IMR-90 (cell line): ENCODE measurements at regions not wholly inside any gene's neighbourhood (a gene's known extent, or its start where the extent isn't known, plus 50 kb on each side); places are given as distances from the start of the nearest gene placed in this dataset.

ENCODE experiments used
- ATAC-seq: fragments of 200-7000 bp; cut with Tn5 transposase; 2 replicates; pipeline ENCODE4 v1.9.1; 2020; ENCODE audit warnings: low read depth, mild to moderate bottlenecking, moderate library complexity
- BruUV-seq: library from RNA; stranded (reverse); fragments of 400-500 nt; replicated peaks from 2 replicates; lab custom pipeline; 2021; lab: Mats Ljungman, UMichigan
- CTCF ChIA-PET: fragments of 300-600 bp; formaldehyde crosslinking; extraction: SDS; loops from one replicate; lab custom pipeline; 2021; ENCODE audit warnings: antibody characterized with exemption; lab: Yijun Ruan, JAX
- POLR2A ChIA-PET: fragments of 300-600 bp; sonication (Branson Sonifier 250); formaldehyde crosslinking; loops from one replicate; lab custom pipeline; 2022; ENCODE audit warnings: antibody characterized with exemption; ENCODE audit not compliant: unreplicated experiment; lab: Charles Lee
- DNase-seq: peaks from one replicate; pipeline ENCODE4 v3.0.0; 2013
- H2AFZ ChIP-seq: replicated peaks from 2 replicates; pipeline ENCODE3; 2013; ENCODE audit warnings: low read length, mild to moderate bottlenecking; ENCODE audit not compliant: poor library complexity
- H2AK5ac ChIP-seq: 2 replicates; pipeline ENCODE4 v1.6.1; 2013; ENCODE audit warnings: low read depth, low read length, inconsistent platforms
- H2AK9ac ChIP-seq: replicated peaks from 2 replicates; pipeline ENCODE3; 2013; ENCODE audit warnings: mild to moderate bottlenecking, low read depth, low read length, moderate library complexity; ENCODE audit not compliant: poor library complexity
- H2BK120ac ChIP-seq: 2 replicates; pipeline ENCODE4 v1.6.1; 2013; ENCODE audit warnings: low read depth, low read length, inconsistent platforms
- H2BK15ac ChIP-seq: 3 replicates; pipeline ENCODE4 v1.6.1; 2013; ENCODE audit warnings: low read depth, low read length, inconsistent platforms
- H2BK20ac ChIP-seq: 2 replicates; pipeline ENCODE4 v1.6.1; 2013; ENCODE audit warnings: low read depth, mild to moderate bottlenecking, inconsistent platforms, low read length, moderate library complexity
- H2BK5ac ChIP-seq: 2 replicates; pipeline ENCODE4 v1.6.1; 2013; ENCODE audit warnings: mild to moderate bottlenecking, low read depth, low read length, inconsistent platforms; ENCODE audit not compliant: poor library complexity, severe bottlenecking
- H3K14ac ChIP-seq: replicated peaks from 2 replicates; pipeline ENCODE4 v1.6.1; 2013; ENCODE audit warnings: low read depth, low read length, inconsistent platforms
- H3K18ac ChIP-seq: 2 replicates; pipeline ENCODE4 v1.6.1; 2013; ENCODE audit warnings: low read depth, low read length, control low read depth
- H3K23ac ChIP-seq: 2 replicates; pipeline ENCODE4 v1.6.1; 2013; ENCODE audit warnings: low read depth, low read length, inconsistent platforms
- H3K27ac ChIP-seq: 2 replicates; pipeline ENCODE4 v1.5.1; 2013; ENCODE audit warnings: mild to moderate bottlenecking, control low read depth, low read length; ENCODE audit not compliant: insufficient read depth
- H3K27me3 ChIP-seq: 2 replicates; pipeline ENCODE4 v1.6.1; 2013; ENCODE audit warnings: low read length; ENCODE audit not compliant: control insufficient read depth, insufficient read depth
- H3K36me3 ChIP-seq: 2 replicates; pipeline ENCODE4 v1.6.1; 2013; ENCODE audit warnings: low read length, mixed read lengths; ENCODE audit not compliant: control insufficient read depth, insufficient read depth
- H3K4ac ChIP-seq: 2 replicates; pipeline ENCODE4 v1.6.1; 2013; ENCODE audit warnings: low read depth, low read length, inconsistent platforms
- H3K4me1 ChIP-seq: 2 replicates; pipeline ENCODE4 v1.6.1; 2013; ENCODE audit warnings: low read length, mixed read lengths; ENCODE audit not compliant: control insufficient read depth, insufficient read depth
- H3K4me2 ChIP-seq: 2 replicates; pipeline ENCODE4 v1.6.1; 2013; ENCODE audit warnings: low read depth, mild to moderate bottlenecking, control low read depth, low read length, moderate library complexity
- H3K4me3 ChIP-seq: 2 replicates; pipeline ENCODE4 v1.5.1; 2013; ENCODE audit warnings: low read depth, mild to moderate bottlenecking, control low read depth, low read length, moderate library complexity; ENCODE audit not compliant: insufficient read depth
- H3K56ac ChIP-seq: 2 replicates; pipeline ENCODE4 v1.6.1; 2013; ENCODE audit warnings: low read length, inconsistent platforms; ENCODE audit not compliant: insufficient read depth; ENCODE audit errors: extremely low read depth
- H3K79me1 ChIP-seq, 2 experiments: 2 replicates each; pipeline ENCODE4 v1.6.1; 2013; ENCODE audit warnings: low read length in 2 of 2, inconsistent platforms in 1 of 2, low read depth in 1 of 2
- H3K9ac ChIP-seq: 2 replicates; pipeline ENCODE4 v1.6.1; 2013; ENCODE audit warnings: low read depth, low read length, control low read depth
- H3K9me1 ChIP-seq: 2 replicates; pipeline ENCODE4 v1.6.1; 2013; ENCODE audit warnings: low read length, inconsistent platforms; ENCODE audit not compliant: insufficient read depth
- H3K9me3 ChIP-seq: 2 replicates; pipeline ENCODE4 v1.6.1; 2013; ENCODE audit warnings: low read length; ENCODE audit not compliant: control insufficient read depth, insufficient read depth
- H4K20me1 ChIP-seq: 2 replicates; pipeline ENCODE4 v1.6.1; 2013; ENCODE audit warnings: low read length, inconsistent platforms; ENCODE audit not compliant: insufficient read depth
- H4K5ac ChIP-seq: 2 replicates; pipeline ENCODE4 v1.6.1; 2013; ENCODE audit warnings: mild to moderate bottlenecking, low read depth, low read length, control low read depth
- H4K8ac ChIP-seq, 2 experiments: 2 replicates each; pipeline ENCODE4 v1.6.1; 2013; ENCODE audit warnings: low read depth in 2 of 2, low read length in 2 of 2, control low read depth in 1 of 2, inconsistent platforms in 1 of 2
- H4K91ac ChIP-seq: 2 replicates; pipeline ENCODE4 v1.6.1; 2013; ENCODE audit warnings: low read depth, low read length, inconsistent platforms; ENCODE audit not compliant: insufficient read depth
- BHLHE40 ChIP-seq: fragments of 150-350 bp; IDR thresholded peaks from 2 replicates; pipeline ENCODE4 v1.6.1; 2016; ENCODE audit warnings: mild to moderate bottlenecking, low read depth, low read length
- CEBPB ChIP-seq: IDR thresholded peaks from 2 replicates; pipeline ENCODE4 v1.6.1; 2012; ENCODE audit warnings: low read depth, low read length, improper control_type of control experiment
- CHD1 ChIP-seq: IDR thresholded peaks from 2 replicates; pipeline ENCODE4 v1.6.1; 2012; ENCODE audit warnings: low read depth, low read length, improper control_type of control experiment
- CTCF ChIP-seq: conservative IDR thresholded peaks from 2 replicates; pipeline ENCODE4 v1.5.1; 2012; ENCODE audit warnings: mild to moderate bottlenecking, low read depth, low read length, improper control_type of control experiment
- ELK1 ChIP-seq: fragments of 150-350 bp; IDR thresholded peaks from 2 replicates; pipeline ENCODE4 v1.6.1; 2016; ENCODE audit warnings: low read depth, mild to moderate bottlenecking, low read length, moderate library complexity, borderline replicate concordance
- FOS ChIP-seq: fragments of 150-350 bp; IDR thresholded peaks from 2 replicates; pipeline ENCODE4 v1.6.1; 2016; ENCODE audit warnings: low read depth, low read length
- MAFK ChIP-seq: IDR thresholded peaks from 2 replicates; pipeline ENCODE4 v1.6.1; 2012; ENCODE audit warnings: low read depth, low read length, improper control_type of control experiment
- MAZ ChIP-seq: IDR thresholded peaks from 2 replicates; pipeline ENCODE4 v1.6.1; 2012; ENCODE audit warnings: low read depth, mild to moderate bottlenecking, low read length, improper control_type of control experiment, moderate library complexity, borderline replicate concordance
- MXI1 ChIP-seq: IDR thresholded peaks from 2 replicates; pipeline ENCODE4 v1.6.1; 2012; ENCODE audit warnings: low read depth, mild to moderate bottlenecking, low read length, moderate library complexity, borderline replicate concordance
- NFE2L2 ChIP-seq: fragments of 150-350 bp; IDR thresholded peaks from 2 replicates; pipeline ENCODE4 v1.6.1; 2016; ENCODE audit warnings: low read depth, mild to moderate bottlenecking, low read length
- POLR2A ChIP-seq: IDR thresholded peaks from 2 replicates; pipeline ENCODE4 v1.6.1; 2012; ENCODE audit warnings: mild to moderate bottlenecking, low read depth, low read length
- RAD21 ChIP-seq: IDR thresholded peaks from 2 replicates; pipeline ENCODE4 v1.6.1; 2012; ENCODE audit warnings: low read length, improper control_type of control experiment
- RCOR1 ChIP-seq: IDR thresholded peaks from 2 replicates; pipeline ENCODE4 v1.6.1; 2012; ENCODE audit warnings: mild to moderate bottlenecking, low read length, improper control_type of control experiment; ENCODE audit not compliant: insufficient replicate concordance
- RFX5 ChIP-seq: IDR thresholded peaks from 2 replicates; pipeline ENCODE4 v1.8.0; 2012; ENCODE audit warnings: low read depth, mild to moderate bottlenecking, low read length, moderate library complexity
- SMC3 ChIP-seq: fragments of 150-350 bp; IDR thresholded peaks from 2 replicates; pipeline ENCODE4 v1.6.1; 2016; ENCODE audit warnings: low read depth, mild to moderate bottlenecking, antibody characterized with exemption, low read length, moderate library complexity
- USF2 ChIP-seq: fragments of 150-350 bp; IDR thresholded peaks from 2 replicates; pipeline ENCODE4 v1.6.1; 2017; ENCODE audit warnings: mild to moderate bottlenecking, antibody characterized with exemption, low read length, low read depth
- WGBS, 2 experiments: methylation state at CpG; one replicate each; pipeline versions ENCODE4 v1.1.5 to v1.1.7; 2013; ENCODE audit warnings: missing lambda C conversion rate in 2 of 2; ENCODE audit not compliant: insufficient read length in 1 of 2; ENCODE audit errors: extremely low coverage in 2 of 2; 5-methylcytosine and 5-hydroxymethylcytosine counted together
- dilution Hi-C: fragments of 300-500 bp; cut with HindIII; formaldehyde crosslinking; loops from one replicate; pipeline ENCODE4 v1.14.3; 2018; ENCODE audit warnings: low sequenced_read_pairs; ENCODE audit not compliant: unreplicated experiment
- in situ Hi-C: fragments of 300-500 bp; cut with MboI; formaldehyde crosslinking; loops from 3 replicates; pipeline ENCODE4 v1.14.3; 2019; ENCODE audit warnings: low sequenced_read_pairs, inconsistent platforms, mixed read lengths
- intact Hi-C: fragments of 100-400 bp; cut with micrococcal nuclease; formaldehyde crosslinking; loops from 2 replicates; pipeline ENCODE4 v1.10.0; 2022

GRCh38 chr14:88069677-88070076, 64.7 kb downstream of the GPR65 start:
- intact Hi-C loops: no loop called here
- ChIA-PET CTCF (no interaction called here), POLR2A (no interaction called here)
- no peak overlapping the region for H3K4ac ChIP-seq
- no peaks in the 10 kb centered on the region for H3K36me3 ChIP-seq
- in situ Hi-C loops: no loop called here
- no peak overlapping the region for H4K8ac ChIP-seq
- no peak overlapping the region for H2AFZ ChIP-seq
- TF ChIP-seq CEBPB: no peak
- no peak for TF ChIP-seq ELK1
- no peak for TF ChIP-seq BHLHE40
- TF ChIP-seq NFE2L2: no peak
- TF ChIP-seq POLR2A: no peak
- TF ChIP-seq SMC3: no peak
- TF ChIP-seq CHD1: no peak
- TF ChIP-seq MAZ: no peak
- TF ChIP-seq MXI1: no peak
- TF ChIP-seq FOS: no peak
- TF ChIP-seq RFX5: no peak
- TF ChIP-seq CTCF: no peak
- no peak for TF ChIP-seq RAD21
- TF ChIP-seq MAFK: no peak
- TF ChIP-seq USF2: no peak
- TF ChIP-seq RCOR1: no peak
- no peaks in the 10 kb centered on the region for H3K27me3 ChIP-seq
- no peak overlapping the region for H2AK9ac ChIP-seq
- no peak overlapping the region for H3K9ac ChIP-seq
- no peak overlapping the region for H3K4me3 ChIP-seq
- no peak overlapping the region for H3K56ac ChIP-seq
- no peaks in the 10 kb centered on the region for H3K9me1 ChIP-seq
- dilution Hi-C loops: no loop called here
- no peak overlapping the region for H2AK5ac ChIP-seq
- H3K9me3 ChIP-seq: peaks cover 4% of the 10 kb centered on the region; the same call in 1 of the 2 replicates
- no peak overlapping the region for H2BK5ac ChIP-seq
- no peak overlapping the region for H3K18ac ChIP-seq
- no peak overlapping the region for H3K27ac ChIP-seq
- no peak overlapping the region for H4K91ac ChIP-seq
- no peaks in the 10 kb centered on the region for H3K79me1 ChIP-seq
- H3K4me2 ChIP-seq: no peak overlapping the region
- no peaks in the 10 kb centered on the region for H3K4me1 ChIP-seq
- BruUV-seq: no TSS peak
- no CpG with 5 or more reads among the region's 1 CpG for WGBS, 2 experiments
- no peak overlapping the region for H4K5ac ChIP-seq
- H3K23ac ChIP-seq: no peak overlapping the region
- H3K14ac ChIP-seq: no peak overlapping the region
- H2BK15ac ChIP-seq: no peak overlapping the region
- no peak overlapping the region for H2BK20ac ChIP-seq
- DNase-seq (no peak), ATAC-seq (no peak)
- H2BK120ac ChIP-seq: no peak overlapping the region
- H4K20me1 ChIP-seq: no peaks in the 10 kb centered on the region
